Epithelial cell of esophagus (primary cell): ENCODE measurements at regions not wholly inside any gene's neighbourhood (a gene's known extent, or its start where the extent isn't known, plus 50 kb on each side); places are given as distances from the start of the nearest gene placed in this dataset.

Source experiments
- DNase-seq: peaks from one replicate; pipeline ENCODE4 v3.0.0; 2010; ENCODE audit warnings: low read depth
- H3K4me3 ChIP-seq: 2 replicates; pipeline ENCODE4 v1.5.1; 2011; ENCODE audit warnings: mild to moderate bottlenecking, low read length, control low read depth
- CTCF ChIP-seq: IDR thresholded peaks from 2 replicates; pipeline ENCODE4 v1.5.1; 2011; ENCODE audit warnings: low read depth, mild to moderate bottlenecking, low read length, control low read depth, inconsistent platforms; ENCODE audit not compliant: insufficient read depth; ENCODE audit errors: missing control alignments

- no peak overlapping the region for H3K4me3 ChIP-seq
- no peak for DNase-seq
- no peak for TF ChIP-seq CTCF
Observed at GRCh38 chr22:27470169-27470772, 331.3 kb downstream of the MN1 start.

DNA sequence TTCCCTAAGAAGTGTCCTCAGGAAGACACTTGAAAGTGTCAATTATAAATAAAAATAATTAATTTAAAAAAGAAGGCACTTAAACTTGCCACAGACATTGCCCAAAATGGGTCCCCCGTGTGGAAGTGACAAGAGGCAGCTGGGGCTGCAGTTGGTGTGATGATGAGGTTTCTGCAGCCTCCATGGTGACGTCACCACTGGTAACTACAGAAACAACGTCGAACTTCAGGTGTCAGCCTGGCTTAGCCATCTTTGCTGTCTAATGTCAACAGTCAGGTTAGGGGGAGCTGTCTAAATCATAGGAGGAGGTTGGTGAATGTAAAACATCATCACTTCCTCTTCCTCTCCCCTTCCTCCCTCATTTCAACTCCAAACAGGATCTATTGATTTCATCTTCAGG, 328.6 kb downstream of the MN1 start:
- H3K4me3 ChIP-seq, result no peak overlapping the region
- no peak for TF ChIP-seq CTCF
- DNase-seq, result no peak

- TF ChIP-seq CTCF, result no peak
- peak; percentile 95 for DNase-seq
- no peak overlapping the region for H3K4me3 ChIP-seq
Observed at GRCh38 chr22:27473533-27473932, 328.0 kb downstream of the MN1 start.

DNA sequence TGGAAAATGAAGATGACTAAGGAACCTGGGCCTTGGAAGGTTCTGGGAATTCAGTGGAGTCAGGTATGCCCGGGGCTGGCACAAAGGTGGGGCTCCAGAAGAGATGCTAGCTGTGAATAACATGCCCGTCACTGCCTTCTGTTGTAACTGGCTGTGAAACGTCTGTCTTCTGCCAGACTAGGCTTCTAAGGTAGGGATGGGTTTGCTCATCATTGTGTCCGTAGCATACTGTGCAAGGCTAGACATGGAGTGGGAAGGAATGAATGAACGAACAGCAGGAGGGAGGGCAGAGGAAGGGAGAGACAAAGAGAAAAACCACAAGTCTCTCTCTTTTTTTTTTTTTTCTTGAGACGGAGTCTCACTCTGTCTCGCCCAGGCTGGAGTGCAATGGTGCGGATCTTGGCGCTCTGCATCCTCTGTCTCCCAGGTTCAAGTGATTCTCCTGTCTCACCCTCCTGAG, 327.4 kb downstream of the MN1 start:
- no peak for TF ChIP-seq CTCF
- no peak overlapping the region for H3K4me3 ChIP-seq
- peak; percentile 99 for DNase-seq

DNA sequence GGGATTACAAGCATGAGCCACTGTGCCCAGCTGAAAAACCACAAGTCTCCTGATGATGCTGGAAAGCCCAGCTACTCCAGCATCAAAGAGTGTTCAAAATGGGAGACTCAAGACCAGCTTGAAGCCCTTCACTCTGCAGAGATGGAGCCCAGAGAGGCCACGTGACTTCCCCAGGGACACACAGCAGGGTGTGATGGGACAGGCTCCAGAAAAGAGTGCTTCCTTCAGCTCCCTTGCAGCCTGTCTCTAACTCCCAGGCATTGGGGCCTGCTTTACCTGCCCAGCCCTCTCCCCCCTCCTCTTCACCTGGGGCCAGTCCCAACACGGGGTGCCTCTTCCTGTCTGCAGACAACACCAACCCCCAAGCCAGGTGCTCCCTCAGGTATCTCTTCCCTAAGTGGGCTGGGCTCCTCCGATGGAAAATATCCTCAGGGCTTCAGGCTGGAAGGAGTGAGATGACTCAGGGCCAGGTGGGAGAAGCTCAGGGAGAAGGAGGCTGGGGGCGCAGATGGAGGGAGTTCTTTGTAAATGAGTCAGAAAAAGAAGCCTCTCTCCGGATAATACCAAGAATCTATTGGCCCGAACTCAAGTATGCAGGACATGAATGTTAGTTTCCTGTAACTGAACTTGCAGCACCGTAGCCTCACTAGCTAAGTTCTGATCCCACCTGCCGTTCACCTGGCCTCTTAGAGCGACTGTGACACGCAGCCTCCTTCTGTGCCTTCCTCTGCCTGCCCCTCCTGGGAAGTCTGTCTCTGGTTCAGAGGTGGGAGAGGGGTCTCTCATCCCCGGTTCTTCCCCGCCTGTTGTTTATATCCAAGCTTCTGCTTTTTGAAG, 326.6 kb downstream of the MN1 start:
- H3K4me3 ChIP-seq, result no peak overlapping the region
- TF ChIP-seq CTCF, result no peak
- peak; percentile 100 for DNase-seq

DNA sequence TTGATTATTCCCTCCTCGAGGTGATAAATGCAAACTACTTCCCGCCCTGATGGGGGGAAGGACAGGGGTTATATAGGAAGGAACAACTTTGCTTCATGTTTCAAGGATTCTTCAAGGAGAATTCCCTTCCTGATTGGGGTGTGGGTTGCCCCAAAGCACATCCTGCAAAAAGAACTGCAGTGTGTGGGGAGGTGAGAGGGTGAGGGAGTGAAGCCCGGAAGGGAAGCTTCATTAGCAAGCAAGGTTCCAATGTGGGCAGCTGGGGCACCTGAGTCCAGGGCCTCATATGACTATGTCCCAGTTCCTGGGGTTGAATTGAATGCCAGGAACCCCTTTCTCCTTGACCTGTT, 326.0 kb downstream of the MN1 start:
- no peak for TF ChIP-seq CTCF
- no peak overlapping the region for H3K4me3 ChIP-seq
- peak; percentile 44 for DNase-seq

- peak; percentile 27 for DNase-seq
- TF ChIP-seq CTCF, result no peak
- no peak overlapping the region for H3K4me3 ChIP-seq
Observed at GRCh38 chr22:27476318-27476717, 325.2 kb downstream of the MN1 start.
